GM19463 (cell line): ENCODE measurements at regions not wholly inside any gene's neighbourhood (a gene's known extent, or its start where the extent isn't known, plus 50 kb on each side); places are given as distances from the start of the nearest gene placed in this dataset.
A peak's percentile ranks its signal among the peaks of the same experiment; 100 is the strongest.

Experiments
- ATAC-seq: cut with Tn5 transposase; IDR thresholded peaks from one replicate; pipeline ENCODE4 v1.9.1; 2021; ENCODE audit warnings: mild to moderate bottlenecking, moderate library complexity; ENCODE audit not compliant: unreplicated experiment

- no peak for ATAC-seq
These were observed 1238.0 kb downstream of the PCDH17 start for GRCh38 chr13:58869566-58869965.

GRCh38 chr13:58876473-58876872 lies 1244.9 kb downstream of the PCDH17 start:
- ATAC-seq = no peak

GRCh38 chr13:58879114-58879513 lies 1247.6 kb downstream of the PCDH17 start:
- no peak for ATAC-seq

- no peak for ATAC-seq
These were observed 1251.0 kb downstream of the PCDH17 start for GRCh38 chr13:58882516-58882915.

- no peak for ATAC-seq
These were observed 1251.9 kb downstream of the PCDH17 start for GRCh38 chr13:58883405-58883804.

- no peak for ATAC-seq
These were observed 1253.0 kb downstream of the PCDH17 start for GRCh38 chr13:58884353-58885209.

GRCh38 chr13:58889474-58889873 lies 1257.9 kb downstream of the PCDH17 start:
- ATAC-seq = no peak

GRCh38 chr13:58893396-58893795 lies 1261.9 kb downstream of the PCDH17 start:
- ATAC-seq = no peak

- ATAC-seq = no peak
These were observed 1257.3 kb downstream of the DIAPH3 start for GRCh38 chr13:58906329-58907007.

GRCh38 chr13:58907347-58907746 lies 1256.4 kb downstream of the DIAPH3 start:
- ATAC-seq = no peak

GRCh38 chr13:58908019-58908679 lies 1255.6 kb downstream of the DIAPH3 start:
- ATAC-seq = peak; percentile 67

GRCh38 chr13:58919551-58919950 lies 1244.2 kb downstream of the DIAPH3 start:
- no peak for ATAC-seq

GRCh38 chr13:58921129-58921528 lies 1242.6 kb downstream of the DIAPH3 start:
- ATAC-seq = no peak

GRCh38 chr13:58926858-58927257 lies 1236.9 kb downstream of the DIAPH3 start:
- ATAC-seq = no peak

- ATAC-seq = no peak
These were observed 1230.3 kb downstream of the DIAPH3 start for GRCh38 chr13:58933475-58933874.

GRCh38 chr13:58935689-58936088 lies 1228.0 kb downstream of the DIAPH3 start:
- ATAC-seq = no peak

GRCh38 chr13:58946274-58946673 lies 1217.5 kb downstream of the DIAPH3 start:
- ATAC-seq = no peak

- ATAC-seq = no peak
These were observed 1214.1 kb downstream of the DIAPH3 start for GRCh38 chr13:58949646-58950045.

- no peak for ATAC-seq
These were observed 1212.8 kb downstream of the DIAPH3 start for GRCh38 chr13:58950911-58951310.

- peak; percentile 72 for ATAC-seq
These were observed 1210.1 kb downstream of the DIAPH3 start for GRCh38 chr13:58953638-58954037.

GRCh38 chr13:58955546-58956385 lies 1208.0 kb downstream of the DIAPH3 start:
- ATAC-seq = peak; percentile 63
